GM12878 (cell line): ENCODE measurements at regions not wholly inside any gene's neighbourhood (a gene's known extent, or its start where the extent isn't known, plus 50 kb on each side); places are given as distances from the start of the nearest gene placed in this dataset.

ENCODE experiments used
- ATAC-seq: fragments of 200-7000 bp; cut with Tn5 transposase; 3 replicates; pipeline ENCODE4 v1.9.1; 2020; ENCODE audit warnings: mild to moderate bottlenecking, moderate library complexity
- BruUV-seq: library from RNA; stranded (reverse); fragments of 400-500 nt; replicated peaks from 2 replicates; lab custom pipeline; 2021; lab: Mats Ljungman, UMichigan
- CTCF ChIA-PET: fragments of 300-600 bp; sonication (Branson Sonifier 250); formaldehyde crosslinking; extraction: SDS; loops from one replicate; lab custom pipeline; 2021; ENCODE audit warnings: inconsistent platforms; lab: Yijun Ruan, JAX
- POLR2A ChIA-PET: fragments of 350-600 bp; formaldehyde crosslinking; extraction: SDS; loops from one replicate; lab custom pipeline; 2021; ENCODE audit warnings: inconsistent platforms; lab: Charles Lee
- RAD21 ChIA-PET: fragments of 300-600 bp; sonication (Branson Sonifier 250); formaldehyde crosslinking; loops from one replicate; lab custom pipeline; 2023; ENCODE audit warnings: antibody characterized with exemption; ENCODE audit not compliant: unreplicated experiment; lab: Charles Lee
- SMC1A ChIA-PET: fragments of 300-600 bp; sonication (Branson Sonifier 250); formaldehyde crosslinking; loops from one replicate; lab custom pipeline; 2023; ENCODE audit not compliant: unreplicated experiment, uncharacterized antibody; lab: Charles Lee
- DNase-seq: peaks from one replicate; pipeline ENCODE4 v3.0.0-alpha.2; 2011; ENCODE audit warnings: low read depth, low spot score
- FAIRE-seq: peaks from 3 replicates; lab custom pipeline; 2011; peaks lifted over from hg19 to GRCh38; lab: Jason Lieb, UNC
- H2AFZ ChIP-seq: 2 replicates; pipeline ENCODE4 v1.6.0; 2011; ENCODE audit warnings: low read depth, low read length, control low read depth; ENCODE audit not compliant: control insufficient read depth
- H3K27ac ChIP-seq: 2 replicates; pipeline ENCODE4 v1.5.1; 2011; ENCODE audit warnings: control low read depth; ENCODE audit not compliant: control insufficient read depth, insufficient read depth
- H3K27me3 ChIP-seq, 2 experiments: replicated peaks in 1 of 2; 2 replicates each; pipeline versions ENCODE4 v1.6.0 to v1.6.1; 2011; ENCODE audit warnings: low read length in 1 of 2; ENCODE audit not compliant: control insufficient read depth in 2 of 2, insufficient read depth in 2 of 2
- H3K36me3 ChIP-seq, 2 experiments: 2 replicates each; pipeline ENCODE4 v1.5.1; 2011; ENCODE audit warnings: low read length in 1 of 2; ENCODE audit not compliant: control insufficient read depth in 2 of 2, insufficient read depth in 2 of 2
- H3K4me1 ChIP-seq: 2 replicates; pipeline ENCODE4 v1.6.1; 2011; ENCODE audit warnings: mild to moderate bottlenecking, low read length, moderate library complexity, mixed read lengths; ENCODE audit not compliant: control insufficient read depth, insufficient read depth
- H3K4me2 ChIP-seq: 2 replicates; pipeline ENCODE4 v1.6.0; 2011; ENCODE audit warnings: control low read depth; ENCODE audit not compliant: control insufficient read depth, insufficient read depth
- H3K4me3 ChIP-seq: fragments of 200-600 bp; sonication (generic); 2 replicates; pipeline ENCODE4 v1.5.1; 2016
- H3K79me2 ChIP-seq: 2 replicates; pipeline ENCODE4 v1.6.0; 2011; ENCODE audit warnings: low read length; ENCODE audit not compliant: control insufficient read depth, insufficient read depth
- H3K9ac ChIP-seq: 2 replicates; pipeline ENCODE4 v1.8.0; 2011; ENCODE audit warnings: low read length, control low read depth, mixed read lengths; ENCODE audit not compliant: control insufficient read depth, insufficient read depth
- H3K9me3 ChIP-seq: replicated peaks from 3 replicates; pipeline ENCODE4 v1.5.1; 2011; ENCODE audit warnings: mild to moderate bottlenecking, low read length; ENCODE audit not compliant: control insufficient read depth, insufficient read depth
- H4K20me1 ChIP-seq: 2 replicates; pipeline ENCODE4 v1.6.0; 2011; ENCODE audit not compliant: control insufficient read depth, insufficient read depth
- BCL11A ChIP-seq: IDR thresholded peaks from 2 replicates; pipeline ENCODE4 v1.6.1; 2011; ENCODE audit warnings: low read depth, low read length
- GABPA ChIP-seq: IDR thresholded peaks from 2 replicates; pipeline ENCODE4 v1.6.1; 2014; ENCODE audit warnings: antibody characterized with exemption, low read depth, mild to moderate bottlenecking, inconsistent platforms
- JUND ChIP-seq: IDR thresholded peaks from 2 replicates; pipeline ENCODE4 v1.6.1; 2012; ENCODE audit warnings: low read depth, mild to moderate bottlenecking, low read length, improper control_type of control experiment, moderate library complexity
- NFXL1 ChIP-seq: fragments of 450-650 bp; IDR thresholded peaks from 2 replicates; pipeline ENCODE4 v1.6.1; 2017; ENCODE audit warnings: antibody characterized with exemption, mild to moderate bottlenecking, borderline replicate concordance
- NR2C2 ChIP-seq: IDR thresholded peaks from 2 replicates; pipeline ENCODE4 v1.6.1; 2011; ENCODE audit warnings: borderline replicate concordance, low read depth; ENCODE audit not compliant: control insufficient read depth, insufficient read length
- NR2F1 ChIP-seq: fragments of 450-650 bp; conservative IDR thresholded peaks from 2 replicates; pipeline ENCODE4 v1.6.1; 2017; ENCODE audit warnings: mild to moderate bottlenecking
- POLR2A ChIP-seq: IDR thresholded peaks from 2 replicates; pipeline ENCODE4 v1.6.1; 2011; ENCODE audit warnings: low read depth, mild to moderate bottlenecking, low read length
- POLR2AphosphoS5 ChIP-seq: IDR thresholded peaks from 2 replicates; pipeline ENCODE4 v1.6.1; 2011; ENCODE audit warnings: mild to moderate bottlenecking, low read length, inconsistent platforms
- SUPT20H ChIP-seq: IDR thresholded peaks from 2 replicates; pipeline ENCODE4 v1.6.1; 2011; ENCODE audit warnings: low read depth, mild to moderate bottlenecking, low read length, moderate library complexity, borderline replicate concordance; ENCODE audit not compliant: control insufficient read depth
- TBL1XR1 ChIP-seq: IDR thresholded peaks from 2 replicates; pipeline ENCODE4 v1.6.1; 2012; ENCODE audit warnings: low read depth, low read length, improper control_type of control experiment
- USF1 ChIP-seq: IDR thresholded peaks from 2 replicates; pipeline ENCODE4 v1.6.1; 2011; ENCODE audit warnings: borderline replicate concordance, low read depth, mild to moderate bottlenecking, moderate library complexity, mixed read lengths, low read length; ENCODE audit not compliant: insufficient read depth; ENCODE audit errors: extremely low read length
- ZNF207 ChIP-seq: fragments of 450-650 bp; IDR thresholded peaks from 2 replicates; pipeline ENCODE4 v1.6.1; 2014; ENCODE audit warnings: antibody characterized with exemption, mild to moderate bottlenecking, borderline replicate concordance
- WGBS: methylation state at CpG from one replicate; pipeline ENCODE4 v1.1.6; 2016; ENCODE audit warnings: low lambda C conversion rate; ENCODE audit not compliant: insufficient replicate concordance, insufficient coverage; ENCODE audit errors: missing lambda C conversion rate; 5-methylcytosine and 5-hydroxymethylcytosine counted together
- in situ Hi-C: fragments of 300-500 bp; cut with MboI; formaldehyde crosslinking; loops from 9 replicates; pipeline ENCODE4 v1.14.3; 2018; ENCODE audit warnings: mixed read lengths
- intact Hi-C: fragments of 100-400 bp; cut with micrococcal nuclease; formaldehyde crosslinking; loops from one replicate; pipeline ENCODE4 v1.14.2; 2022; ENCODE audit not compliant: unreplicated experiment
- TF ChIP-seq, protein P1 (sequence below): fragments of 450-650 bp; IDR thresholded peaks from 2 replicates; pipeline ENCODE4 v1.6.1; 2017; ENCODE audit warnings: low read depth, mild to moderate bottlenecking, moderate library complexity
- TF ChIP-seq, protein P2 (sequence below): IDR thresholded peaks from 2 replicates; pipeline ENCODE4 v1.6.1; 2012; ENCODE audit warnings: low read depth, low read length, improper control_type of control experiment
- TF ChIP-seq, protein P3 (sequence below): fragments of 450-650 bp; IDR thresholded peaks from 2 replicates; pipeline ENCODE4 v1.6.1; 2016; ENCODE audit warnings: mild to moderate bottlenecking

- Histone ChIP-seq H3K4me3 (no peak overlapping the region), H3K9ac (no peak overlapping the region), H3K79me2 (no peaks in the 10 kb centered on the region), H3K36me3 (no peaks in the 10 kb centered on the region), H2AFZ (no peak overlapping the region), H3K9me3 (no peaks in the 10 kb centered on the region; the same call in 2 of the 3 replicates), H3K4me2 (no peak overlapping the region)
- ChIA-PET CTCF (no interaction called here), POLR2A (no interaction called here)
- in situ Hi-C loops: no loop called here
- TF ChIP-seq NR2F1 (no peak), NFXL1 (no peak), USF1 (no peak), JUND (no peak), TBL1XR1 (no peak), SUPT20H (no peak), BCL11A (no peak), POLR2A (no peak), ZNF207 (no peak), GABPA (no peak), NR2C2 (no peak), POLR2AphosphoS5 (no peak)
- TF ChIP-seq, protein P1, sequence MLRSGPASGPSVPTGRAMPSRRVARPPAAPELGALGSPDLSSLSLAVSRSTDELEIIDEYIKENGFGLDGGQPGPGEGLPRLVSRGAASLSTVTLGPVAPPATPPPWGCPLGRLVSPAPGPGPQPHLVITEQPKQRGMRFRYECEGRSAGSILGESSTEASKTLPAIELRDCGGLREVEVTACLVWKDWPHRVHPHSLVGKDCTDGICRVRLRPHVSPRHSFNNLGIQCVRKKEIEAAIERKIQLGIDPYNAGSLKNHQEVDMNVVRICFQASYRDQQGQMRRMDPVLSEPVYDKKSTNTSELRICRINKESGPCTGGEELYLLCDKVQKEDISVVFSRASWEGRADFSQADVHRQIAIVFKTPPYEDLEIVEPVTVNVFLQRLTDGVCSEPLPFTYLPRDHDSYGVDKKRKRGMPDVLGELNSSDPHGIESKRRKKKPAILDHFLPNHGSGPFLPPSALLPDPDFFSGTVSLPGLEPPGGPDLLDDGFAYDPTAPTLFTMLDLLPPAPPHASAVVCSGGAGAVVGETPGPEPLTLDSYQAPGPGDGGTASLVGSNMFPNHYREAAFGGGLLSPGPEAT: no peak
- TF ChIP-seq, protein P2, sequence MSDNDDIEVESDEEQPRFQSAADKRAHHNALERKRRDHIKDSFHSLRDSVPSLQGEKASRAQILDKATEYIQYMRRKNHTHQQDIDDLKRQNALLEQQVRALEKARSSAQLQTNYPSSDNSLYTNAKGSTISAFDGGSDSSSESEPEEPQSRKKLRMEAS: no peak
- TF ChIP-seq, protein P3, sequence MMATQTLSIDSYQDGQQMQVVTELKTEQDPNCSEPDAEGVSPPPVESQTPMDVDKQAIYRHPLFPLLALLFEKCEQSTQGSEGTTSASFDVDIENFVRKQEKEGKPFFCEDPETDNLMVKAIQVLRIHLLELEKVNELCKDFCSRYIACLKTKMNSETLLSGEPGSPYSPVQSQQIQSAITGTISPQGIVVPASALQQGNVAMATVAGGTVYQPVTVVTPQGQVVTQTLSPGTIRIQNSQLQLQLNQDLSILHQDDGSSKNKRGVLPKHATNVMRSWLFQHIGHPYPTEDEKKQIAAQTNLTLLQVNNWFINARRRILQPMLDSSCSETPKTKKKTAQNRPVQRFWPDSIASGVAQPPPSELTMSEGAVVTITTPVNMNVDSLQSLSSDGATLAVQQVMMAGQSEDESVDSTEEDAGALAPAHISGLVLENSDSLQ: no peak
- TF ChIP-seq, all 136 proteins: peak for 0
- DNase-seq: no peak
- FAIRE-seq: no peak
- RAD21 ChIA-PET: no interaction called here
- no peak overlapping the region for H3K27ac ChIP-seq
- 0 out of 4 replicates have a peak, but pooled peaks cover 0 to 3% of the 10 kb centered on the region in 2 experiments for H3K27me3 ChIP-seq
- intact Hi-C loops: no loop called here
- ATAC-seq: no peak
- BruUV-seq: no TSS peak
- SMC1A ChIA-PET: interaction anchor here (1.6 kb wide), 1 partner anchor 9 kb away, joined by 3 read pairs; no protein-coding TSS in a partner anchor
- H3K4me1 ChIP-seq: no peaks in the 10 kb centered on the region
- H4K20me1 ChIP-seq: no peaks in the 10 kb centered on the region
- 15% methylated on average over 7 of the region's 7 CpGs for WGBS
Observed at GRCh38 chrX:39327255-39327654, 526.0 kb downstream of the MID1IP1 start.
